NCI-H2029 (cell line): ENCODE measurements at regions not wholly inside any gene's neighbourhood (a gene's known extent, or its start where the extent isn't known, plus 50 kb on each side); places are given as distances from the start of the nearest gene placed in this dataset.

Experiments used
- DNase-seq: peaks from one replicate; lab custom pipeline; 2025; lab: John Stamatoyannopoulos, UW

DNA sequence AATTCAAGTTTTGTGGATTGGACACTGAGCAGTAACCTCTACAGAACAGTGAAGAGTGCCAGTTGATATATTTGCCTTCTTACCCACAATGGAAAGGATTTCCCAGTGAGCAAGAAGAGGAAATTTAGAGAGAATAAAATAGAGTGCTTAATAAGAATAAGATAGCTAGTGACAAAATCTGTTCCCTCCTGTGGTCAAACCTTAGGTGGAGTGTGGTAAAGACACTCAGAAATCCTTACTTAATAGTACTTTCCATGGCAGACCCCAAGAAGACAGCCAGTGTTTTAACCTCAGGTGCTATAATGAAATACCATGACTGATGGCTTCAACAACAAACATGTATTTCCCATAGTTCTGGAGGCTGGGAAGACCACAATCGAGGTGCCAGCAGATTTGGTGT lies 108.4 kb upstream of the TNFAIP3 start:
- no peak for DNase-seq

DNA sequence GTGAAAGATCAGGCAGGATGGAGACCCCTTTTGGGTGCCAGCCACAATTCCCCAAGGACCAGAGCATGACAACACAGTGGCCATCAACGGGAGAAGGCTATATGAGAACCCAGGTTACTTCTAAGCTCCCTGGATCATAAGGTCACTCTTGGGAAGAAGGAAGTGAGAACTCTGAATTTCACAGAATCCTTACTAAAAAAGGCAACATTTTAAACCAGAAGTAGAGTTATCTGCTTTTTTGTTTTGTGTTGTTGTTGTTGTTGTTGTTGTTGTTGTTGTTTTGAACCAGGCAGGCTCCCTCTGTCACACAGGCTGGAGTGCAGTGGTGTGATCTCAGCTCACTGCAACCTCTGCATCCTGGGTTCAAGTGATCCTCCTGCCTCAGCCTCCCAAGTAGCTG lies 107.4 kb upstream of the TNFAIP3 start:
- DNase-seq: no peak

DNA sequence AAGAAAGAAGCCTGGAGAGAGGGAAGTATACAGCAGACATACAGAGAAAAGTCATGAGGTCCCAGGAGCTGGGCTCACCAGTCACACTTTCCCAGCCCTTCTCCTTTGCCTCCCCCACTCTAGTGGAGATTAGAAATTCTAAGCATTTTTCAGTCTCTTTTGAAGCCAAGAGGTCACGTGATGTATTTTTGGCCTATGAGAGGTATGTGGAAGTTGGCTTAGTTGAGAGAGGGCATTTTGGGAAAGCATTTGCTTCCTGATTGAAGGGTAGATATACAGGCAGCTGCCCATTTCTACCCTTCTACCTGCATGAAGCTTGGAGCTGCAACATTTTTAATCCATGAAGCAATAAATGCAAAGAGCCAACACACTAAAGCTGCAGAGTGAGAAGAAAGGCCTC lies 106.0 kb upstream of the TNFAIP3 start:
- DNase-seq: no peak

DNA sequence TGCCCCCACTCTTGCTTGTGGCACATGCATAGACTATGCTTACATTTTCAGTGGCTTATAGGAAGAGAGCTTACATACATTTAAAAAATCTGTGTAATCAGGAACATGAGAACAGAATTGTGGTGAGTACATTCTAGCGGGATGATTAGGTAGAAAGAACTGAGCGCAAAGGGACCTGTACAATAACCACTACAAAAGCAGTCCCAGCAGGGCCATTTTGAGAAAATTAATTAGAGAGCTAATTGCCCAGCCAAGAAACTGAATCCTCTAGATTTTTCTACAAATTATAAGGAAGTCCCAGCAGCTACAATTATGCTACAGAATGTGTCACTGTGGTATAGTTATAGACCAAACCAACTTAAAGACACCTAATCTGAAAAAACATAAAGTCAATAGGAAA lies 105.6 kb upstream of the TNFAIP3 start:
- no peak for DNase-seq

DNA sequence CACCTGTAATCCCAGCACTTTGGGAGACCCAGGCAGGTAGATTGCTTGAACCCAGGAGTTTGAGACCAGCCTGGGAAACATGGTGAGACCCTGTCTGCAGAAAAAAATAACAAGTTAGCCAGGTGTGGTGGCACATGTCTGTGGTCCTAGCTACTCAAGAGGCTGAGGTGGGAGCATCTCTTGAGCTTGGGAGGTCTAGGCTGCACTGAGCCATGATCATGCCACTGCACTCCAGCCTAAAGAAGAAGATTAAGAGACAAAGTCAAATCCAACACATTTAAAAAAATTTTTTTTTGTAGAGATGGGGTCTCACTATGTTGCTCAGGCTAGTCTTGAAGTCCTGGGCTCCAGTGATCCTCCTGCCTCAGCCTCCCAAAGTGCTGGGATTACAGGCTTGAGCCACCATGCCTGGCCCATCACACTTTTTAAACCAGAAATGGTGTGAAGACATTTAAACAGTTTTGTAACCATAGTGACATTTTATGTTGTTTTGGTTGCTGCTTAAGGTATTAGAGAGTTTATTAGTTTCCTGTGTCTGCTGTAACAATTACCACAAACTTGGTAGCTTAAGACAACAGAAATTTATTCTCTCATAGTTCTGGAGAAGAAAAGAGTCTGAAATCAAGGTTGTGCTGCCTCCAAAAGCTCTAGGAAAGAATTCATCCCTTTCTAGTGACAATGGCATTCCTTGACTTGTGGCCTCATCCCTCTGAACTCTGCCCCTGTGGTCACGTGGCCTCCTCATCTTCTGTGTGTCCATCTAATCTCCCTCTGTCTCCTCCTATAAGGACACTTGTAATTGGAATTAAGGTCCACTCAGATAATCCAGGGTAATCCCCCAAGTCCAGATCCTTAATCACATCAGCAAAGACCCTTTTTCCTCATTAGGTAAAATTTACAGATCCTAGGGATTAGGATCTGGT lies 104.6 kb upstream of the TNFAIP3 start:
- DNase-seq: no peak

DNA sequence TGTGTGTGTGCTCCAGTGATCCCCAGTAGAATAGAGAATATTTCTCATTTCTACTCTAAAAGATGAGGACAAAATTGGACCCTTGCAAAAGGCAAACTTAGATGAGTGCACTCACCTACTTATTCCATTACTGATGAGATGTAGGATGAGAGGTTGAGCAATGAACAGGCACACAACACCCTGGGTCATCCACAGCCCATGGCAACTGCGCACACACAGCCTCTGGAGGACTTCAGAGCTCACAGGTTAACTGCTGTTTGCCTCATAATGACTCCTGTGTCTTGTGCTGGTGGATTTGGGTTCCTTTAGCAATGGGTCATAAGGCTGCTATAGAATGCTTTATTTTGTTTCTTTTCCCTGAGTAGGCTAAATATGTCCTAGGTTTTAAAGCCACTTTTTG lies 103.6 kb upstream of the TNFAIP3 start:
- DNase-seq: no peak

DNA sequence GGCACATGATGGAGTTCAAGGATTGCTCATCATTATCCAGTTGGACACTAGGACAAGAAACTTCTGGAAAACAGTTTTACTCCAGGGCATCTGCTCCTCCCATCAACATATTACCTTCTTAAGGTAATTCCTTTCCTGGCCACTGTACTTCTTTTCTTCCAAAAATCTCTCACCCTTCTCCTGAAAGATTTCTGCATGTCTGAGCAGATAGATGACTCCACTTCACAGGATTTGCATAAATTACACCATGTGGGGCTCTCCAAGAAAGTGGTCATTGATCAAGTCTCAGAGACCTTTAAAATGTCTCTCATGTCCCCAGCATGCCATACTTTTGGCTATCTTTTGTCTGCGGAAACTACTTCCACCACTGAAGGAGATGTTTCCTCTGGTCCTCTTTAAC lies 103.2 kb upstream of the TNFAIP3 start:
- no peak for DNase-seq

DNA sequence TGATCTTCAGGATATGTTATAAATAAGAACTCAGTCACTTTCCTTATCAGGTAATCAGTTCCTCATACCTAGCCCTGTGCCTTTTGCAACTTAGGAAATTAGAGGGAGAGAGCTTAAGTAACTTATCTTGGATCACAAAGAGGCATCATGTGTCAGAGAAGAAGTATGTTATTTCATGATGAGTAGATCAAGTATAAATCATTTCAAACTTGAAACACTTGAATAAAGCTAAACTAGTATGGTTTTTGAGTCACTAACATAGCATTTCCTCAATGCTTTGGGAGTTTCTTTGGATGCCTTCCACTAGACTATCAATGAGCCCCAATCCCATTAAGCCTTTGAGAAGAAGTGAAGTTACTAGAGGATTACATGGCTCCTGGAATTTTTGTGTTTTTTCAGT lies 102.6 kb upstream of the TNFAIP3 start:
- DNase-seq: no peak

DNA sequence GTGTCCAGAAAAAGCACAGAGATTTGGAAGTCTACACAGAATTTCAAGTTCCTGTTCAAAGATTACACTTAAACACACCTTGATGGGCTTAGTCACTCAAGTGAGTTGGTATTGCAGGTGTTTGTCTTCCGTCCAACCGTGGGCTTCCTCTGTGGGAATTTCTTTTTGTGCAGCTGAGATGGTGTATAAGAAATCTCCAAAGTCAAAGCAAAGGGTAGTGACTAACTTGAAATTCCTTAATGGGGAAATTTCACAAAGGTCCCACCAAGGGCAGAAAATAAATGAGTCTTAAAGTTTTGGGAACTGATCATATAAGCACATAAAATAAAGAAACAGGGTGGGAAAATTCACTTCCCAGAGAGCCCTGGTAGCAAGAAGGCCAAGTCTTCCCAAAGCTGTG lies 102.0 kb upstream of the TNFAIP3 start:
- no peak for DNase-seq

DNA sequence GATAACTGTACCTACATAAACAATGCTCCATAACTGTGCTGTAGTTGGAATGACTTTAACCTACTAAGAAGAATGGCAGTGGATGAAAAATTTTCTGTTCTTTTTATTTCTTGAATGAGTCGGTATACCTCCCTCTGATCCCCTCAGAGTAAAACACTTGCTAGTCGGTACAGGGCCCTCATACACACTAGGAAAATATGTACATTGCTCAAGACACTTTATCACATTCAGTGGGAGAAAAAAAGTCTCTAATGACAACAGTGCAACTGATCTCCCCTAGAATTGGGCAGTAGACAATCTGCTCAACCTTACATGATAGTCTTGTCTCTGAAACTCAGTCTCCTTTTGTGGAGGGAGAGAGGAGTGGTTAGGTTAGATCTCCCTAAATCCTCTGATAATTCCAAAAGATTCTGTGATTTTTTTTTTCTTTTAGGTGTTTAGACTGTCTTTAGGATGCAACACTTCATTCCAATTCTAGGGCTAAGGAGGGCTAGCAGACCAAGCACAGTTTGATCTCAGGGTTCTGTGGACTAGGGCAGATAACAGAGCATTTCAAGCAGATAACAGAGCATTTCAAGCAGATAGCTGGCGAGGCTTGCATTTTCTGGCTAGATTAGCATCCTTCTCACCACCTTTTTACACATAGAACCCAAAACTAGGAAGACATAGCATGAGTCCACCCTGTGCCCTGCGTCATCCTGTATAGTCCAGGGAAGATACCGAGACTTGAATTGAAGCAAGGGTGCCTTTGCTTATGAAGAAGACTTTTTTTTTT lies 100.3 kb upstream of the TNFAIP3 start:
- DNase-seq: no peak

DNA sequence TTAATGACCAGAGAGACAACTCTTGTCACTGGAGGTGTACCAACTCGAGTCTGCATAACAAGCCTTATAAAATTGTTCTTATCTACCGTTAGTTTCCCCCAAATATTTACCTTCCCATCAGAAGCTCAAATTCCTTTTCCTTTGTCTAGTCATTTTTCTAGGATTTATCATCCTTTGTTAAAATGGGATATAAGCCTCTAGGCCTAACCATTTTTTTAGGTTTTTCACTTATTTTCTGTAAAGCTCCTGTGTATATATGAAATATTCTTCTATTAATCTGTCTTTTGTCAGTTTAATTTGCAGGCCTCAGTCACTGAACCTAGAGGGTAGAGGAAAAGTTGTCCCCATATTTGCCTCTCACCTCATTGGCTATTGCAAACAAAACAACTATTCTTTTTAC lies 99.6 kb upstream of the TNFAIP3 start:
- no peak for DNase-seq

DNA sequence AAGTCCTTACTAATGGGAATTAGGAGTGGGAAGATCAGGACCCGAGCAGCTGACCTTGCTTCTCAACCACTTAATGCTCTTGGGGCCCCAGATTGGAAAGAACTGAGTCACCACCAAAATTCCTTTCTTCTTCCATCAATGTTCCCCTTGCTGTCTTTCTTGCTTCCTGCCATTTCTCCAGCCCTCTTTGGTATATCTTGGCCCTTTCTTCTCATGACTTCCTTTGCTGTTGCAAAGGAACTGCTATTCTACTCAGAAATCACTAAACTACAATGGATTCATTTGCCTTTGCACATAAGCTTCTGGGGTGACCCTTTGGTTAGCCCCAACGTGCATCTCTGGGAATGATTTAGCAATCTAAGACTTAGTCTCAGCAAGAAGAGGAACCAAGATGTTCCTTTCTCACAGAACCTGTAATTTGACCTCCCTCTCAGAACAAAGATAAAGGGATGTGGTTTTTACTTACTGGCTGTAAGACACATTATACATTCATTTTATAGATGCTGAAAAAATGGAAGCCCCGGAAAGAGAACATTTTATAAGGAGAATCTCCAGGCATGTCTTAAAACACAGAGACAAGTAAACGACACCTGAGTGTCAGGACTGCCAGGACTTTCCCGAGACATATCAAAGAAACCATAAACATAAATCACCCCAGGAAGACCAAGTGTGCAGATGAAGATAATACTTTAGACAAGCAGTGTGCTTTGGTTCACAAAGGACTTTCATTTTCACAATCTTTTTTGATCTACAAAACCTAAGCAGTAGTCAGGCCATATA lies 99.0 kb upstream of the TNFAIP3 start:
- no peak for DNase-seq

DNA sequence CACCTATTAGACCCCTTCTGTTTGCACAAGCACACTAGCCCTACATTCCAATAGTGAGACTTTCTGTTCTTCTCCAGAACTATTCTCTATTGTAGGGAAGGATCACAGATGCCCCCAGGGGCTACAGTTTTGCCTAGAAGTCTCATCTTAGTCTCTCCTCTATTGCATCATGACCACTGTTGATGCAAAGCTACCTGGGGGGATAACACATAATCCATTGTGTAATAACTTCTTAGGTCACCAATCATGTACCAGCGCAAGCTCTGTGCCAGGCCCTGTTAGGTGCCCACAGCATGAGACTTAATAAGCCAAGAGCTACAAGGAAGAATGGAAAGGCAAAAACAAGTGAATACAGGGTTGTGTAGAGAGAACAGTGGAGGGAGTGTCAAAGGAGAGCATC lies 98.1 kb upstream of the TNFAIP3 start:
- DNase-seq: no peak

DNA sequence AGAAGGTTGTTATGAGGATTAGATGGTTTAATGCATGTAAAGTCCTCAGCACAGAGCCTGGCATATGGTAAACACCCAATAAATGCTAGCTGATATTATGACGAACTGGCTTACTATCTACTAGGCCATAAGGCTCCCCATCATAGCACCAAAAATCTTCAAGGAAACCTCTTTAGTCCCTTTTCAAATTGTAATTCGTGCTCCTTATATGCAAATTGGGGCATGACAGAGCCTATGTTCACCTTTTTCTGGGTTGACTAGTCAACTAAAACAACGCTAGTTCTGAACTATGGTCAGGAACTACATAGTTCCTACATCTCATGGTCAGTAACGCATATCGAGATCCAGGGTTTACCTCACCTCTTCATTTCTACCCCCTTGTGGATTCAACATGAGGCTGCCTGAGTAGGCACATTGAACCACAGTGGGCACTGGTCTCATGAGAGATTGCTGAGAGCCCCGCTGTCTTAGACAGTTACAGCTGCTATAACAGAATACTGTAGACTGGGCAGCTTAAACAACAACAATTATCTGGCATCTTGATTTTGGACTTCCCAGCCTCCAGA lies 97.2 kb upstream of the TNFAIP3 start:
- DNase-seq: no peak

DNA sequence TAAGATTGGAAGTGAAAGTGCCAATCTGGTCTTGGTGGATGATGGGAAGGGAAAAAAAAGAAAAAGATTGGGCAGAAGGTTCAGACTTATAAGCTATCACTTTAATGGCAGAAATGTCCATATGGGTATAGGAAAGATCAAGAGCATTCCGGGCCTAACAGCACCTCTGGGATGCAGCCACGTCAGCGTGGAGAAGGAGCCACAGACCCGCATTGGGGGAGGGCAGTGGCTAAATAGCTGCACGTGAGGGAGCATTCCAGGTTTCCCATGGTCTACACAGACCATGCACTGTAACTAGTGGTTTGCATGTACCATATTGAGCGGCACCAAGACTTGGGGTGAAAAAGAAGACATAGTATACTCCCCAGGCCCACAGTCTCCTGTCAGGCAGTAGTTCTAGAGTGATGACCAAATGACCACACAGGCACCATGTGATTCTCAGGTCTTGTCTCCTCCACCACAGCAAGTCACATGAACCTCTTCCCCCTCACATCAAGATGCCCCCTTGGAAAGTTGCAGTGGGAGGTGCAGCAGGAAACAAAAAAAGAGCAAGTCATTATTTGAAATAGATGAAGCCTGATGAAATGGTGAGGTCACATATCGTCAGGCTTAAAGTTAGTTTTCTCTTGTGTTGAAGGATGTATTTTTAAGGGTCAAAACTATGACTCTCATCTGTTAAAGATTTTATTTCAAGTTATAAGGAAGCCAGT lies 94.4 kb upstream of the TNFAIP3 start:
- no peak for DNase-seq

DNA sequence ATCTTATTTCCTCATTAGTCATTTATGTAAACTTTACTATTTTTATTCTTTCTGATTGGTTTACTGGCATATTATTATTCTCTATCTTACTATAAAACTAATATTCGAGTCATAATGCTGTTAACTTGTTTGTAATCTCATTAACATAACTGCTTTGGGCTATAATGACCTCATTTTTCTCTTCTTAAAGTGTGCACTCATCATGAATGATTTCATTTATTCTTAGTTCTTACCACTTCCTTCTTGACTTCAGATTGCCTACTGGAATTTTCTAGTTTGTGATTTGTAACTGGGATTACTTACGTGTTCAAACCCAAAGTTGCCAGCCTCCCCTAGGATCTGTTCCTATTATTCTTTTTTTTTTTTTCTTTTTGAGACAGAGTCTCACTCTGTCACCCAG lies 91.8 kb upstream of the TNFAIP3 start:
- DNase-seq: no peak

DNA sequence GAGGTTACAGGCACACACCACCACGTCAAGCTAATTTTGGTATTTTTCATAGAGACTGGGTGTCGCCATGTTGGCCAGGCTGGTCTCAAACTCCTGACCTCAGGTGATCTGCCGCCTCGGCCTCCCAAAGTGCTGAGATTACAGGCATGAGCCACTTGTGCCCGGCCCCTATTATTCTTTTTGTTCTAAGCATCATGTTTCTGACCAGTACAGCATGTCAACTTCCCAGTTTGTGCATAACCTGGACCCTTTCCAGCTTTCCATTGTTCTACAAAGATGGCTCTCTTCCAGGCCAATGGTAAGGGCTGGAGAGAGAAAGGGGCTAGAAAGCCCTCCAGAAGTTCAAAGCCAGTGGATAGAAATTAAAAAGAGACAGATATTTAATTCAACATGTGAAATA lies 91.3 kb upstream of the TNFAIP3 start:
- DNase-seq: no peak

DNA sequence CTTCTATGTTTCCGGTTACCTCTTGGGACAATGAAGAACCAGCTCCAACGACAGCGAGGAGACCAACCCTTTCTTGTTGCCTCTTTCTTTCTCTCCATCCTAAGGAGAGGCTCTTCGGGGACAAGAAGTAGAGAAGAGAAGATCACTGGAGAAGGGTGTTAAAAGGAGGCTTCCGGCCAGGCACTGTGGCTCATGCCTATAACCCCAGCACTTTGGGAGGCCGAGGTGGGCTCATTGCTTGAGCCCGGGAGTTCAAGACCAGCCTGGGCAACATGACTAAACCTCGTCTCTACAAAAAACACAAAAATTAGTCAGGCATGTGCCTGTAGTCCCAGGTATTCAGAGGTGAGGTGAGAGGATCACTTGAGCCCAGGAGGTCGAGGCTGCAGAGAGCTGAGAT lies 90.8 kb upstream of the TNFAIP3 start:
- no peak for DNase-seq

DNA sequence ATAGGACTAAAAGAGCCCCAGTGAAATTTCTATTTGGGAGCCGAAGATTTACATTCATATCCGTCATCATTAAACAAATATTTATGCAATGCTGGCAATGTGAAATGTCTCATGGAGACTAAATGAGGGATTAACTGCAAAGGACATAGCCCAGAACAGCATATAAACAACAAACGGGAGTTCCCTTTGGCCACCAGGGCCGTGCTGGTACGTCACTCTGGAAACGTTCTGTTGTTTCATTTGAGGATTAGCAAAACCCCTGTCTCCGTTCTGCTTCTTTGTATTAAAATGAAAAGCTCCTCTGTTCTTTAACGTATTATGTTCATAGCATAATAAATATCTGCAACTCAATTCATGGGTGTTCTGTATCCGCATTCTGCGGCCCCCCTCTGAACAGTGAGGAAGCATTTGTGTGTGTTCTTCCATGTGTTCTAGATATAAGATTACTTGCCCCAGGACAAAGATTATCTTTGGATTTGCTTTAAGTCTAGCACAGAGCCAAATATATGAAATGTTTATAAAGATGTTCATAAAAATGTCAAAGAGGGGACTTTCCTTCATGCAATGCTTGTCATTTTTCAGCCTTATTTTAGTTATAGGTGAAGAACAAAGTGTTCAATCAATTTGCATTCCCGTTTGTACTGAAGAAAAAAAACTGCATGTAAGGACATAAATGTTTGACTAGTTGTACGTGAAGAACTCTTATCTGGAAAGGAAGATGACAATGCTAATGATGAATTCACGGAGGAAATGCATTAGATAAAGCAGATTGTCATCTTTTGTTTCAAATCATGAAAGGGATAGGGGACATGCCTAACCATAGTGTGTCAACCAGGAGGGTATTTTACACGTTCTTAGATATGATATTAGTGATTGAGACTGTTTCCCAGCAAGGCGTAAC lies 90.0 kb upstream of the TNFAIP3 start:
- no peak for DNase-seq

DNA sequence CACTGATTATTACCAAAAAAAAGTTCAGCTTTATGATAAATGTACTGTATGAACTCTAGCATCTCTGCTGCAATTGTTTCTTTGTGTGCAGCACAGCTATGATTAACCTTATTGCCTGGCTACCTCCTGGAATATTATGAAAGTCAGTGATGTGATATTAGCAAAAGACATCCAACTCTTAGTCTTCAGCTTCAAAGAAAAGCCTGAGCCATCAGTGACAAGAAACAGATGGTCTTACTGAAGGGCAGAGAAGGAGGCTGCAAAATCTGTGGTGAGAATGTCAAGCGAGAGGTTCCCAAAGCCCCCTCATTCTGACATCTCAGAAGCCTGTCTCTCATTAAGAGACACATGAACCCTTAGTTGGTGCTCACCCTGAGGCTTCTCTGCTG lies 89.4 kb upstream of the TNFAIP3 start:
- no peak for DNase-seq

DNA sequence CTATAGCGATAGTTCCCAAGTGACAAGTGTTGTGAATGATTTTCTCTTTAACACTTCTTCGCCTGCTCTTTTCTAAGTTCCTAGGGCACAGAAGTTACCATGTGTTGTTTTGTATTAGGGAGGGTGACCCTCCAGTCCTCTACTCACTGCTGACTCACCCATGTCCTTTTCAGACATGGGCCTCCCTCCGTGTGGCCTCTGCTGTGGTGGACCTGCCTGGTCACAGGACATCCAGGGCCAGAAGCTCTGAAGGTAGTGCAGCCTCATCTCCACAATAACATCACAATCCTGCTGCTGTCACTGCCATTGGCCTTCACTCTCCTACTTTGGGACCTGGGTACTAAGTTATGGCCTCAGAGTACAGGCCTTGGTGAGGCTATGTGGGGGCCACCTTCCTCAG lies 87.1 kb upstream of the TNFAIP3 start:
- no peak for DNase-seq
